ENCODE measurements at regions not wholly inside any gene's neighbourhood (a gene's known extent, or its start where the extent isn't known, plus 50 kb on each side); places are given as distances from the start of the nearest gene placed in this dataset.

GRCh38 chr1:101167891-101168290 is 68.9 kb upstream of the S1PR1 start:
- TF ChIP-seq CTCF (IDR thresholded peaks at IDR 0.05) (no peak), EP300 (IDR thresholded peaks at IDR 0.05) (no peak), POLR2A (IDR thresholded peaks at IDR 0.05) (no peak)

Measured in ovary (tissue), 3 donors.